ENCODE measurements at regions not wholly inside any gene's neighbourhood (a gene's known extent, or its start where the extent isn't known, plus 50 kb on each side); places are given as distances from the start of the nearest gene placed in this dataset.
"Not testable (repeated sequence)": the region's sequence is repeated elsewhere in the genome, so short reads cannot be mapped to it uniquely, and the experiment has no call there.

GRCh38 chr21:6363591-6363990 lies 4157.8 kb upstream of the TPTE start:
- not testable (repeated sequence) for DNase-seq

- DNase-seq = not testable (repeated sequence)
These were observed 4152.6 kb upstream of the TPTE start for GRCh38 chr21:6368824-6369223.

- not testable (repeated sequence) for DNase-seq
These were observed 4148.1 kb upstream of the TPTE start for GRCh38 chr21:6373253-6373652.

GRCh38 chr21:6374232-6374631 lies 4147.2 kb upstream of the TPTE start:
- DNase-seq = peak; percentile 8

- DNase-seq = not testable (repeated sequence)
These were observed 4146.5 kb upstream of the TPTE start for GRCh38 chr21:6374926-6375325.

GRCh38 chr21:6375776-6376175 lies 4145.6 kb upstream of the TPTE start:
- not testable (repeated sequence) for DNase-seq

- not testable (repeated sequence) for DNase-seq
These were observed 4144.9 kb upstream of the TPTE start for GRCh38 chr21:6376321-6377070.

All from stimulated activated CD4-positive, alpha-beta T cell treated with anti-CD3 and anti-CD28 coated beads, Interleukin-4, amount 100 ng/mL, for 24 hours (primary cell).